GM19023 (cell line): ENCODE measurements at regions not wholly inside any gene's neighbourhood (a gene's known extent, or its start where the extent isn't known, plus 50 kb on each side); places are given as distances from the start of the nearest gene placed in this dataset.

Source experiments
- ATAC-seq: cut with Tn5 transposase; IDR thresholded peaks from one replicate; pipeline ENCODE4 v1.9.1; 2021; ENCODE audit warnings: mild to moderate bottlenecking, moderate library complexity; ENCODE audit not compliant: unreplicated experiment

DNA sequence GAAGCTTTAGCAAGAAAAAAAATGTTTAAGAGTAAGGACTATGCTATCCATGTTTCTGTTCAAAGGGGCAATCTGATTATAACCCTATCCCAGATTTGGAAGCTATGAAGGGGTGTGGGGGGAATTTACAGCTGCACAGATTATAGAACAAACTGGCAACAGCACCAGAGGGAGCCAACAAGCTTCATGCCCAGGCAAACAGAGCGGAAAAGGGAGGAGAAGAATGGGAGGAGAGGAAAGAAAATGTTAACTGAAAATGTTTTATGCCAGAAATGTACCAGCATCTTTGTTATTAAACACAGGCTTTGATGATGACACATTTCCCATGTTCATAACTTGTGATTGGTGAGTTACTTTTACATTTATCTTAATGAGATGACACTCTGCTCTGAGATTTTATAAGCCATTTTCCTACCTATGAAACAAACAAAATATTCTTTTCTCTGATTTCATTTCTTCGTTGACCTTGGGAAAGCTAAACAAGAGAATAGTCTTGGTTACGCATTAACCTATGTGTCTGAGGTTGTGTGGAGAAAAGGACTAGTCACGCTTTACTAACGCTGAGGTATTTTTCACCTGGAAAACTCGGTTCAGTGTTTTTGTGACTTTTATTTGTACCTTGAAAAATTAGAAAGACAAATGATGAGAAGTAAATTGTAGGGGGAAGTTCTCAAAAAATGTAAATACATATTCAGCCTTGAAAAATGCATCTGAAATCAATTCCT, 235.8 kb upstream of the MIR17HG start:
- no peak for ATAC-seq

DNA sequence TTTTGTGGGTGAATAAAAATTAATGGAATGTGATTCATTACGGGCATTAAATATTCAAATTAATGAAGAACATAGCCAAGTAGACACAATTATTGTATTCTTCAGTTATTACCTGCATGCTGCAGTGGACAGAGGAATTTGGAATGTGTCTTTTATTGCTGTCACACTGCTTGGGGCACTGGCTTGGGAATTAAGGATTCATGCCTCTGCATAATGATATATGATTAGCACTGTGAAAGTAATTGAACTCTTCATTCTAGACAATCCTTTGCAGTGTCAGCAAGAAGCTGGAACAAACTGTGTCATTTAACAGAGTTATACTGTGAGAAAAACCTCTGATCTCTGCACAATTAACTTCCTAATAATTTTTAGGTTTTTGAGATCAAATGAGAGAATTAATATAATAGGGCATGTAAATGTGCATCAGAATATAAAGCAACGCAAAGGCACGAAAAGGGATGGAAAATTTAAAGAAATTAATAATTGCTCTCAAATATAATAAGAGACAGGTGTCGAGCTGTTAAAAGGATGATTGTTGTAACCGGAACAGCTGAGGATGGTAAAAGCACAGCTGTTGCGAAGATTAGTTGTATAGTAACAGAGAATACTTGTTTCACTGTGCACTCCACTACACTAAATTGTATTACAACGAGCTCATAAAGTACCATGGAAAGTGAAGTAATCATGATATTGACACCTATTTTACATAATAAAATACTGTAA, 235.1 kb upstream of the MIR17HG start:
- ATAC-seq: no peak

DNA sequence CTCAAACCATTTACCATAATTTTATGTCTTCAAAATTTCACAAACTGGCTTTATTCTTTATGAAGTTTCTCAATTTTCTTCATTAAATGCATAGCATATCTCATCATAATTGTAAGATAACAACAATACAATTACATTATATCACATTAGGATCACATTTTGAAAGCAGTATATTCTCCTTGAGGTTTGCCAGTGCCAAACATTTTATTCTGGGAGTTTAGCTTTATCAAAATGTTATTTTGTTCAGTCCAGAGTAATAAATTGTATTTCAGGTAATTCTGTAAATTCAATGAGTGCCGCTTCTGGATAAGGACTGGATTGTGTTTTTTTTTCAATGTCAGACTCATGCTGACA, 234.6 kb upstream of the MIR17HG start:
- no peak for ATAC-seq

DNA sequence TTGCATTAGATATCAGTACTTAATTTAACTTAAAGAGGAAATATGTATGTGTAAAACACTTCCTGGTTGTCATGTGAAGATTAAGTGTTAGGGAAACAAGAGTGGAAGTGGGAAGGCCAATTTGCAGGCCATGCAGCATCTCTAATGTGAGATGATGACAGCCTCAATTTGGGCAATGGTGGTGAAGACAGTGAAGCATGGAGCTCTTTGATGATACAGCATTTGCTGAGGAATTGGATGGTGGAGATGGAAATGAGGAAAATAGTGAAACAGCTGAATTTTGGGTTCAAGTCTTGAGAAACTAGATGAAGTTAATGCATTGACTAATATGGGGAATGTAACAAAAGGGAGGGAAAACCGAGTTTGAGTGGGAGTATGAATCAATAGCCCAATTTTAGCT, 231.7 kb upstream of the MIR17HG start:
- no peak for ATAC-seq

DNA sequence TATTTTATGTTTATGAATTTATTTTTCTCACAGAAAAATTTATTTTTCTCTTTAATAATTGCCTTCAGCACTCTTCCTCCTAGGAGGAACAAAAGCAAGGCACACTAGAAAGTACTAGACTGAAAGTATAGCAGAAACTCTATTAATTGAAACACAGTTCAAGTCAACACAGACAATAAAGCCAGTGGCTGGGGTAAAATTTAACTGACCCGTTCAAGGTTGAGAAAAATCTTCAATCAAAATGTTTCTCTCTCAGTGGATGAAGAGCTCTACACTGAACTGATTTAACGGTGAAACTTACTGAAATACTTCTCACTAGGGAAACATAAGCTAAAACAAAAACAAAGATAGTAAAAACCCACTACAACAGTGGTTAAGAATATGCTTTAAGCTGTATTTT, 230.1 kb upstream of the MIR17HG start:
- no peak for ATAC-seq

DNA sequence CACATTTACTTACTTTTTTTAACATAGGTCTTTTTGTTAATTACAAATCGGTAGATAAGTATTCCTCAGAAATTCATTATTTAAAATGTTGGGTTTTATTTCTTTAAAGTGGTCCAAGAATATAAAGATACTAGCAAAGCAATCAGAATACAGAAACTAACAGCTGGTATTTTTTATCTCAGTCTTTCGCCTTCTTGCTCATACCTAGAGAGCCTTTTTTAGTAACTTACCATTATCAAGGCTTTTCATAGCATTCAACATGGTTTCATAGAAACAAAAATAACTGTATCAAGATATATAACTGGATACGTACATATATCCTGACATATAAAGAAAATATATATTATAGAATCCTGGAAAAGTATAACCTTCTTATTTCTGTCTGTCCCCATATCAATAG, 227.8 kb upstream of the MIR17HG start:
- no peak for ATAC-seq

DNA sequence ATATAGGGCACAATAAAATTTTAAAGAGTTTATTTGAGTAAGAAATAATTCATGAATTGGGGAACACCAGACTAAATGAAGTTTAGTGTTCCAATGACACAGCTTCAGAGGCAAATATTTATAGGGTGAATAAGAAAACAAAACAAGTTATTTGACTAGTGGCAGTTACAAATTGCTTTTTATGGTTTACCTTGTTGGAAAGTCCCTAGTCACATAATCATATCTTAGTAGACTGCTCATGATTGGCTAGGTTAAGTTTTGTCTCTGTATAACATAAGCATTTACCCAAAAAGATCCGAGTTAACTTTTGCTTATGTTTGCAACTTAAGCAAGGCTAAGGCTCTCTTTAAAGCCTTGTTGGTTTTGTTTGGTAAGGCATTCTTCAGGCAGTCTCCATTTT, 224.7 kb upstream of the MIR17HG start:
- no peak for ATAC-seq

DNA sequence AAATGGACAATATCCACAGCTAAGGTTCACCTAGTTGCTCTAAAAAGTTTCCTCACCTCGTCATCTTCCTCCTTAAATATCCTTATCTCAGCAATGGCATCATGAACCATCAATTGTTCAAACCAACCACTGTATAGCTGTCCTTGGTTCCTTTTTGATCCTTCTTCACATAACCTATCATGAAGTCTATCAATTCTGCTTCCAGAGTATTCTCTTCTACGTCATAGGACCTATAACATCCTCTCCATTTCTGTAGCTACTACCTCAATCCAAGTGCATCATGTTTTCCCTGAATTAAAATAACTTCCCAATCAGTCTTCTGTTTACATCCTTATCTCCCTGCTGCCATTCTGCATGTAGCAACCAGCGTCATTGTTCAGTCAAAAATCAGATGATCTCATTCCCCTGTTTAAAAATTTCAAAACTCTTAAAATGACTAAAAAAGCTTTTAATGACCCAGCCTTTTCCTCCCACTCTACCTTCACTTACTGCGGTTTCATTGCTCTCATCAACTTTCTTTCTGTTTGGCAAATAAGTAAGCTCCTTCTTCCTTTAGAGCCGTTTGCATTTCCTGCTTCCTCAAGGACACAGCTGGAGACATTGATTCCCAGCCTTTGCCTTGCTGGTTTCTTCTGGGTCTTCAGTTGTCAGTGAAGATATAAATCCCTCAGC, 223.9 kb upstream of the MIR17HG start:
- ATAC-seq: no peak

DNA sequence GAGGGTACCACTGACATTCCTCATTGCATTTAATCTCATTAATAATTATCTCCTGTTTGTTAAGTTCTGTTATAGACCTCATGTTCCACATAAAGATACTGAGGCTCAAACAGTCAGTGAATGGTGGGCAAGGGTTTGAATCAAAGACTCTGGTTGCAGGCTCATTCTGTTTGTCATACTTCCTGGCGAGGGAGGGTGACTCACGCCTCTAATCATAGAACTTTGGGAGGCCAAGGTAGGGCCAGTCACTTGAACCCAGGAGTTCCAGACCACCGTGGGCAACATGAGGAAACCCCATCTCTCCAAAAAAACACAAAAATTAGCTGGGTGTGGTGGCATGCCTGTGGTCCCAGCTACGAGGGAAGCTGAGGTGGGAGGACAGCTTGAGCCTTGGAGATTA, 220.7 kb upstream of the MIR17HG start:
- no peak for ATAC-seq

DNA sequence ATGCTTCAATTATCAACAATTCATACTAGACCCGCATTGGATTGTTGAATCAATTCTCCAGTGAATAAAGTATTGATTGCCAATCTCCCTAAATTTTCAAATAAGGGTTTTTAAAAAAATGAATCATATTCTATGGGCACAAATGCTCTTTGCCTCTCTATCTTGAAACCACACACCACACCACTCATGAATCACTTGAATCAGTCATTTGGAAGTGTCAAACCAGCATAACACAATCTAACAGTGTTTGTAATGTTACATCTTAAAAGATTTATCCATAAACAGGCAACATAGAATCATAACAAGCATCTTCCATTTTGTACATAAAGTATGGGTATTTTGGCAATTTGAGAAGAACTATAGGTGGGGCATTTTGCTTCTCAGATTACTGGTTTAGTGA, 219.5 kb upstream of the MIR17HG start:
- ATAC-seq: no peak

DNA sequence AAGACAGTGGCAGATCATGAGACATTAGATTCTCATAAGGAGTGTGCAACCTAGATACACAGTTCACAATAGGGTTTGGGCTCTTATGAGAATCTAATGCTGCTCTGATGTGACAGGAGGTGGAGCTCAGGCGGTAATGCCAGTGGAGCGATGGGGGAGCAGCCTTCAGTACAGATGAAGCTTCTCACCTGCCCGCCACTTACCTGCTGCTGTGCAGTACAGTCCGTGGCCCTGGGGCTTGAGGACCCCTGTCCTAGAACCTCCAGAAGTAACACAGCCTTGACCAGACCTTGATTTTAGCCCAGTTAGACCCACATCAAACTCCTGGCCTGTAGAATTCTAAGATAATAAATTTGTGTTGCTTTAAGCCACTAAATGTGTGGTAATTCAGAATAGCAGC, 215.1 kb upstream of the MIR17HG start:
- ATAC-seq: no peak

DNA sequence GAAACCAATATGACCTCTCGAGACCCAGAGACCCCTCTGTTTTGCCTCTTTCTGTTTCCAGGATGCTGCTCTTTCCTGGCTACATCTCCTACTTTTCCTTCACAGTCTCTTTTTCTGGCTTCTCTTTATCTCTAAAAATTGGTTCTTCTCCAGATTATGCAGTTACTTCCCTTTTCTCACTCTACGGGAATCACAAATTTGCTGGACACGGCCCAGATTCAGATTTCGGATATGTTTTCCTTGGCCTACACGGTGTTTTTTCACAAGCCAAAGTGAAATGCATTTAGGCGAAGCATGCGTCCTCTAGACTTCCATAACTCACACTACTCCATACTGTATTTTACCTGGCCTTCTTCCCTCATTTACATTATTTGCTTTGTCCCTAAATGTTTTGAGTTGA, 214.7 kb upstream of the MIR17HG start:
- ATAC-seq: no peak

DNA sequence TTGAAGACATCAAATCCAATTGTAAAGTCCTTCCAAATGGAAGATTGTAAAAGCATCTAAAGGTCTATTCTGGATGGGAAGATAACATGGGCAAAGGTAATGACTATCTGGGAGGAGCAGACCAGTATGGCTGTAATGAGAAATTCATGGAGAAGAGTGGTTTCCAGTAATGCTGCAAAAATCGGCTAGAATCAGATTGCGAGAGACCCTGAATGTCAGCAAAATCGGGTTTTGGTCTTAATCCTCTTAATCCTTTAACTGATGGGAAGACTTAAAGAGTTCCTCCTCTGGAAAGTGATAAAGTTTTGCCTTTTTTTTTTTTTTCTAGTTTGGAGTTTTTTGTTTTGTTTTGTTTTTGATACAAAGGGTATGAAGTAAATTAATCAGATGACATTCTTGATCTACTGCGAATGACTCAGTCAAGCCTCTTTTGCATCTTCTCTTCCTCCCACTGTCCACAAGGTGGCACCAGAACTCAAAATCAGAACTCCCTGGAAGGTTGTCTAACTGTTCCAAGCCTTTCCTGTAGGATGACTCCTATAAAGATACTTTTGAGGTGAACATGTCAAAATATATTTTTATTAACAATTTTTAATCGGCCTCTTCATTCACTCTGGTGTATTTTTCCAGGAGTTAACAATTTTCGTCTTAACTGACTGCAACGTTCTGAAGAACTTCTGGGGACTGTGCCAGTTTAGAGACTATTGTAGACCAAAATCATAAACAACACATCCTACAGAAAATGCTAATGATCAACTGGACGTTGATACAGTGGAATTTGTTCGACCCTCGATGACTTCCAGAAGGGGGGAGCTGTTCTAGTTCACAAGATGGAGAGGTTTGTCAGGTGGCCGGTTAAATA, 213.3 kb upstream of the MIR17HG start:
- ATAC-seq: peak; percentile 69

DNA sequence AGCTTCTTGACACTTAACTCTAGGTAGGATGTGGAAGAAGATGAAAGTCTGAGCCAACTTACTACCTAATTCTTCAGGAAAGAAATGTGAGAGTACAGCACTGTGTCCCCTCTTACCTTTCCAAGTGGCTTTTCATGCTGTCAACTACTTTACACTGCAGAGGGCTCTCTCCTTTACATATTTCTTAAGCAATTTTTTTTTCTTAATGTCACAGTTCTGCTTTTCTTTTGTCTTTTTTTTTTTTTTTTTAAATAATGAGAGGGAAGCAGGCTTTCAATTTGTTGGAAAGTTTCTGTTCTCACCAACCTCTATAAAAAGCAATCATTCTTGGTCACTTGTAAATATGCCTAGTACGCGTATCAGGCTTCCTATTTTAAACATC, 212.7 kb upstream of the MIR17HG start:
- peak; percentile 3 for ATAC-seq

DNA sequence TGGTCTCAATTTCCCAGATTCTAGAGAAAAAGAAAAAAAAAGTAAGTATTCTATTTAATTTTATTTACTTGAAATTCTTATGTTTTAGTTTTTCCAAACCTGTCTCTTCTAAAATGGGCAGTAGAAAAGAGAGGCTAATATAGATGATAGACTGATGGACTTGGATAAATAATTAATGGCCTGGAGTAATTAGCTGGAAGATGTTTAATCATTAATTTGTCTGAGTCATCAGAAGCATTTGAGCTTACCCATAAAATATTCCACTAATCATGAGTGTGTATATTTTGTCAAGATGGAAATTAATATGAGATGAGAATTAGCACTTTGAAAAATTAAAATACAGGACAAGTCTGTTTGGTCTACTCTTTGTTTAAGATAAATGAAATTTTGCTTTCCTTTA, 212.1 kb upstream of the MIR17HG start:
- no peak for ATAC-seq

DNA sequence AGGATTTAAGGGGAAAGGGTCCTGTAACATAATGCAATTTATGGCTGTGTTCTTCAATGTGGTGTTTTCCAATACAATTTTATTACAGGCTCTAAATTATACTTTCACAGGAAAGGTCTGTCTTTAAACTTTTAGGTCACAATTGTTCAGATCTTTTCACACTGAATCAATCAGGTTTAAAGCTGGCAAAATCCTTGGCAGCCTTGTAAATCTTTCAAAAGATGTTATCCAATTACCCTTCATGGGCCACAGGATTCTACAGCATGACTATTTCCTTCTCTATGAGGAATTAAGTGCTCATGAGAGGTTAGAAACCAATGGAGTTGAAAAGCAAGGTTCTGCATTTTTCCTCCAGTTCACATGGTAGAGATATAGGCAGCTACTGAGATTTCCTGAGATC, 211.5 kb upstream of the MIR17HG start:
- no peak for ATAC-seq

DNA sequence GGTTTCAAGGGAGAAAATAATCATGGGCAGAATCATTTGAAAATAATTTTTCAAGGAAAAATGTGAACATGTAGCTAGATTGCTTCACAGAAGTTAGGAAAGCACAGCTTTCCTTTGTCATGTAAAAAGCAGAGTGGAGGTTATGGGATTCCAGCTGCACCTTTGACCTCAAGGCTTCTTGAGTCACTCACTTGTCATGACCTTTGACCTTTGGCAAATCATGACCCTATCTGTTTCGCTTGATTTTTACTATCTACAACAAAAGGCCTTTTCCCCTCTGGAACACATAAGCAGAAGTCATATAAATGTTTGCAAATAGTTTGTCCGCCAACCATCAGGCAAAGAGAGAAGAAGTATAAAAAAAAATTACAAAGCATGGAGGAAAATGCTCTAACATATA, 210.7 kb upstream of the MIR17HG start:
- no peak for ATAC-seq

DNA sequence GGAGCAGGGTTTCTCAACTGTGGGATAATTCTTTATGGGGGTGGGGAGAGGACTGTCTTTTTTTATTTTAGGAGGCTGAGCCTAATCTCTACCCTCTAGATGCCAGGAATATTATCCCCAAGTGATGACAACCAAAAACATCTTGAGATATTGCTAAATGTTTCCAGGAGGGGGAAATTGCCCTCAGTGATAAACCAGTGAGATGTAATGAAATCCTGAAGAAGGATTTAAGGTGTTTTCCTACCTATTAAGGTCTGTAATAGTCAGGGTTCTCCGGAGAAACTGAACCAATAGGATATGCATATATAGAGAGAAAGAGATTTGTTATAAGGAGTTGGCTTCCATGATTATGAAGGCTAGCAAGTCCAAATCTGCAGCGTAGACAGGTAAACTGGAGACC, 208.3 kb upstream of the MIR17HG start:
- no peak for ATAC-seq

DNA sequence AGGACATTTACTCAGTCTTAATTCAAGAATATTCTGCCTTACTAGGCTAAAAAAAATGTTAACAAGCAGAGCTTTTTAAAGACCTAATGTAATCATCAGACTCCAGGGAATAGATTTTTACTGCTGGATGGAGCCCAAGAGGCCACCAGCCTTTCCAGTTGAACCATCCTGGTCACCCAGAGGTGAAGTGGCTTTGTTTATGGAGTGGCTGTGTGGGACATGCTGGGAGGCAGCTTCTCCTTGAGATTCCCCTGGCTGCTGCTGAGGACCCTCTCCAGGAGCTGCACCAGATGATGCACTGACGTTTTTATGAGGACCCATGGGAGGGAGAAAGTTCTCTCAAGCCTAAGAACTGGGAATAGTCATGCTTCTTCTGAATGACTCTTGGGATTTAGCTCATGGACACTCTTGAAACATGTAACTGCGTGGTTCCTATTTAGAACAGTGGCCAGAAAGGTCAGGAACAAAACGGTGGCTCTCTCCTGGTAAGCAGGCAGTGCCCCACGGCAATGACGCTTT, 205.9 kb upstream of the MIR17HG start:
- ATAC-seq: no peak

DNA sequence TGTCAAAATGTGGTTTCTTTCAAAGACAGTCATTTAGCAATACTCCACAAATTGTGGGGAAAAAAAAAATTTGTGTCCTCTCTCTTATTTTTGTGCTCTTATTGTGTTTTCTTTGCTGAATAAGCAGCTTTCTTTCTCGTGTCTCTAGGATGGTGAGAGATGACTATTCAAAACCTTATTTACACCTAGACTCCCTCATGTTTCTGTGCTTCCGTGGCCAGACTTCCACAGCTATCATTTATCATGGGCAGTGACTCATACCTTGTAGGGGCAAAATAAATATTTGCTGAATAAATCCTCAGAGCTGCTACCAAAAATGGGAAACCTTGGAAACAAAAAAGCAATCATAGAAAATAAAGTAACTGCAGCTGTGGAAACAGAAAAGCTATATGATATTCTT, 204.9 kb upstream of the MIR17HG start:
- ATAC-seq: no peak

DNA sequence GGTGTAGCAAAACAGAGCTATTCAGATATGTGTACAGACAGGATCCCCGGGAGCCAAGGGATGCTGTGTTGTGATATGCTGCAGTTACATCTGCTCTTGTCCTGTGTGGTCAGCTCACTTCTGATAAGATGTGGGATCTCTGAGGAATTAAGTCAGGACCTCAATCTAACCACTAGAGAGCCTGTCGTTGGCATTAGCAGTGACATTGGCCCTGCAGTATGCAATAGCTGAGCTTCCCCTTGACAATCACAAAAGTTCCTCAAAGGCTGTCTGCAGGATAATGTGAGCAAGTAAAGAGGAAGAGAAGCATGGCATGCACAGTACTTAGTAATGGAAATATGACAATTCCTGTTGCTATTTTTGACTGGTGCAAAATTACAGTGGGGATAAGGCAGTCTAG, 203.4 kb upstream of the MIR17HG start:
- ATAC-seq: no peak
